Activated CD4-positive, alpha-beta T cell treated with anti-CD3 and anti-CD28 coated beads, Interleukin-2, amount 50 U/mL, for 1 hour (primary cell): ENCODE measurements at regions not wholly inside any gene's neighbourhood (a gene's known extent, or its start where the extent isn't known, plus 50 kb on each side); places are given as distances from the start of the nearest gene placed in this dataset.
"Not testable (repeated sequence)": the region's sequence is repeated elsewhere in the genome, so short reads cannot be mapped to it uniquely, and the experiment has no call there.

Experiments used
- DNase-seq: peaks from one replicate; pipeline ENCODE4 v3.0.0-alpha.2; 2020

GRCh38 chr3:124617177-124617576 lies 113.1 kb upstream of the UMPS start:
- no peak for DNase-seq

GRCh38 chr3:124619887-124620599 lies 110.2 kb upstream of the UMPS start:
- no peak for DNase-seq

GRCh38 chr3:124620600-124621063 lies 109.6 kb upstream of the UMPS start:
- peak; percentile 7 for DNase-seq

GRCh38 chr3:124621498-124621897 lies 108.8 kb upstream of the UMPS start:
- DNase-seq: no peak

DNA sequence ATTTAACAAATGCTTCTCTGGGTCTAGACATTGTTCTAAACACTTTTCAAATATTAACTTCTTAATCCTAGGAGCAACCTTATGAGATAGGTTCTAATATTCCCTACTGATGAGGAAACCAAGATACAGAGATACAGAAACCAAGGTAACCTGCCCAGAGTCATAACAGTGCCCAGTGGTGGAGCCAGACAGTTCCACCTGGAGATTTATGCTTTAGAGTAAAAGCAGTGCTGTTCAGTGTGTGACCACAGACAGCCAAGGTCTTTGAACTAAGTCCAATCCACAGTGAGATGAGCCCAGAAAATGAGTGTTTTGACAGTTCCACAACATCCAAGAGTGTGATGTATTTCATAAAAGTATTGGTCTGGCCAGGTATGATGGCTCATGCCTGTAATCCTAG lies 105.2 kb upstream of the UMPS start:
- DNase-seq: no peak

DNA sequence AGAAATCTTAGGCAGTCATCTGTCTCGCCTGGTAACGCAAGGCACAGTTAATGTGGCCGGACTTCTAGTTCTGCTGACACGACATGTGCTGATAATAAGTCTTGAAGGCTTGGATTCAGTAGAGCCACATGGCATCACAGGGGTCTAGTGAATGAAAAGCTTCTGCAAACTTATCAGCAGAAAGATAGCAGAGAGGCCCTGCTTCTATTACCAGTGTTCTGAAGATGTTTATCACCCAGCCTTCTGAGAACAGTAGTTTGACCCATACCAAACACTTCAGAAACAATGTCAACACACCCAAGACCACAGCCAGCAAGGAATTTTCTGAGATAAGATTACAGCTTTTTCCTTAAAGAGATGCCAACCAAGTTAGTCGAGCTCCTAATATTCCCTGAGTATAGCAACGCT lies 102.7 kb upstream of the UMPS start:
- no peak for DNase-seq

GRCh38 chr3:124628863-124629262 lies 101.4 kb upstream of the UMPS start:
- no peak for DNase-seq

- DNase-seq: no peak
Measured at GRCh38 chr3:124629497-124629896, 100.8 kb upstream of the UMPS start.

DNA sequence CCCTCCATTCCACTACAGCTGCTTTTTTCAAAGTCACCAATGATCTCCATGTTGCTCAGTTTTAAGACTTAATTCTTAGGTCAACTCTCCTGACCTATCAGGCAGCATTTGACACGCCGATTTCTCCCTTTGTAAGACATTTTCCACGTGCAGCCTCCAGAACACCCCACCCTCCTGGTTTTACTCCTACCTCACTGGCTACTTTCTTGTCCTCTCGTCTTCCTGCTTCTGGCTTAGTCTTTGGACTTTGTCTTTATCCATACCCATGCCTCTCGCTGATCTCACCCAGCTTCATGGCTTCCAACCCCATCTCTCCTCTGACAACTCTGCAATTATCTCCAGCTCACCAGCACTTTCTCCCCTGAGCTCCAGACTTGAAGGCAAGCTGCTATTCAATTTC lies 99.3 kb upstream of the UMPS start:
- DNase-seq: no peak

DNA sequence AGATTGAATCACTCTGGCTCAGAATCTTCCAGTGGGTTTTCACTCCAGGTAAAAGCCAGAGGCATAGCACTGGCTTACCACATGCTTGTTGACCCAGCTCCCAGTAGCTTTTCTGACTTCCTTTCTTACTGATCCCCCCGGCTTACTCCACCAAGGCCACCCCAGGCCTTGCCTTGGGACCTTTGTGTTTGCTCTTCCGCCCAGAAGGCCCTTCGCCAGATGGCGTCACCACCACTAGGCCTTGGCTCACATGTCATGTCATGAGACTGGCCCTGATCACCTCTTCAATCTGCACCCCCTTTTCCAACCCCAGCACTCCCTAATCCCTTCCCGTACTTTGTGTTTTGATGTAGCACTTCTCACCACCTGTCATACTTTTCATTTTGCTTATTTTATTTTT lies 98.5 kb upstream of the UMPS start:
- DNase-seq: no peak

DNA sequence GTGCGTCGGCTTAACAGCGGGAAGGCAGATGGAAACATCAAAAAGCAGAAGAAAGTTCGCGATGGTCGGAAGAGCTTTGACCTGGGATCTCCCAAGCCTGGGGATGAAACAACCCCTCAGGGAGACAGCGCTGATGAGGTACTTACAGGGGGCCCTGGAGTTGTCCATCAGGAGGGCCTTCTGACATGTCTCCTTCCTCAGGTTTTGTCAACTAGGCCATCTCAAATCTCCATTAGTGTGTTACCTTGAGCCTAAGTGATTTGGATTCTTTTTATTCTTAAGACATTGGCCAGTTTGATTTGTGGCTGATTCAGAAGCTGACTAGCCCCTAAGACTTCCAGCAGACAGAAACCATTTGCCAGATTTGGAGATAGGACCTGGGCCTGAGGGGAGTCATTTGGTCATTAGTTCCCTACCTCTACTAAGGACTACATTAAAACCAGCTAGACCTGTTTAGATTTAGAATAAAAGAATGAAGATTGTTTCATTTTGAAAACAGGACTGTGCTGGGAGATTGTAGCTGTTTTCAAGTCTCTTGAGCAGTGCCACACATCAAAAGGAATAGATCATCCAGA lies 97.6 kb upstream of the UMPS start:
- DNase-seq: no peak

- no peak for DNase-seq
Measured at GRCh38 chr3:124633524-124633923, 96.7 kb upstream of the UMPS start.

GRCh38 chr3:124634210-124635168 lies 95.8 kb upstream of the UMPS start:
- no peak for DNase-seq

GRCh38 chr3:124635169-124635539 lies 95.1 kb upstream of the UMPS start:
- no peak for DNase-seq

DNA sequence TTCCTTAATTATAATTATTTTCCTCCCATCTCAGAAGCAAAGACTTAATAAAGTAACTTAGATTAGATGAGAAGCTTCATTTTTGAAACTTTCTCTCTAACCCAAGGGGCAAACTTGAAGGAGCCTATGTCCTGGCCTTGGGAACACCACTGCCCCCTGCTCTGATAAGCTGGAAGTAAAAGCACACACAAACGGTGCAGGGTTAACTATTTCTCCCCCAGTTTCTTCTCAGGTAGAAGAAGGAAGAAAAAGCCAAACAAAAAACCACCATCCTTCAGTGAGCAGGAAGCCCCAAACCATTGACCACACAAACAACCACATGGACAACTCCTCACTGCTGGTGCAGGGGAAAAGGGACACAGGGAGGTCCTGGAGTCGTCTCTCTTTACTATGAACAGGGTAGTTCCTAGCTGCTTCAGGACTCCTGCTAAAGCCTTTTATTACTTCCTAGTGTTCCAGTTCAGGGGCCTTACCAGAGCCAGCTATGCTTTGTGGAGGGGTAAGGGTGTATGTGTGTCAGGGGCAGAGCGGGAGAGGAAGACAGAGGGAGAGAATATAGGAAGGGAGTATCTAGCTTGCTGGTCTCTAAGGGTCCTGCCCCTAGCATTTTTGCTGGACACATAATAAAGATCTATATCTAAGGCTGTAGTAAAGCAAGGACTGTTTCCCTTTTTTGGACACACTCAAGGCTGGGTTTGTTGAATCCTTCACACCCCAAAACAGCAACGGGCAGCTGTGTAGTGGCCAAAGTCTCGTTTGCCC lies 94.0 kb upstream of the UMPS start:
- DNase-seq: no peak

GRCh38 chr3:124636863-124637296 lies 93.4 kb upstream of the UMPS start:
- no peak for DNase-seq

- DNase-seq: no peak
Measured at GRCh38 chr3:124639406-124640237, 90.6 kb upstream of the UMPS start.

DNA sequence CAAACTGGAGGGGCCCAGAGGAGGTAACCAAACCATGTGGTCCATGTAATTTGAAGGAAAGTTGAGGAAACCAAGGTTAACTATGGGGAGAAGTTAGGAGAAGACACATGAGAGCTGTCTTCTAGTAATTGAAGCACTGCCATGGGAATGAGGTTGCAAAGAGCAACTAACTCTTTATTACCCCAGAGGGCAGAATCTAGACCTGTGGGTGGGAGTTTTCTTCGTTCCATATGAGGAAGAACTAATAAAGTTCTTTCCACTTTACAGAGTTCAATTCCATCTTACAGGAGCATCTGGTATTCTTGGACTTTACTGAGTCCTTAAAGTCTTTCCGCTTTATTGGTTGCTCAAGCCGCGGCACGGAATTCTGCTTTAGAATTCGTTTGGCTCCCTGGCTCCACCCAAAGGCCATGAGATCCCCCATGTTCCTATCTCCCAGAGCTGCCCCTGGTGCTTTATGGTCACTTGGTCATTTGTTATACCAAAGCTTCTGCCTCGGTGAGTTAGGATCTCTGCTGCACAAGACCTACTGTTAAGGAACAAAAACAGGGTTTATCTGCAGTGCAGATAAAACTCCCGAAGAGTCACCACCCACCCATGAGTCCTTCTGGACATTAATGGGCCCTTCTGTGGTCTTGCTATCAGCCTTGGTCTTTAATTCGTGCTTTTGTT lies 89.5 kb upstream of the UMPS start:
- DNase-seq: no peak

DNA sequence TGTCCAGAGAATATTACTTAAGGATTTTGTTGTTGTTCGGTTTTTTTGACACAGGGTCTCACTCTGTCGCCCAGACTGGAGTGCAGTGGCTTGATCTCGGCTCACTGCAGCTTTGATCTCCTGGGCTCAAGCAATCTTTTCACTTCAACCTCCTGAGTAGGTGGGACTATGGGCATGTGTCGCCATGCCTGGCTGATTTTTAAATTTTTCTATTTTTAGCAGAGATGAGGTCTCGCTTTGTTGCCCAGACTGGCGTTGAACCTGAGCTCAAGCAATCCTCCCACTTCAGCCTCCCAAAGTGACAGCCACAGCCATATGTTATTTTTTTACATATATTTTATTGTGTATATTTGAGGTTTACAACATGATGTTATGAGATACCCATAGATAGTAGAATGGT lies 86.8 kb upstream of the UMPS start:
- no peak for DNase-seq

GRCh38 chr3:124646186-124646585 lies 84.1 kb upstream of the UMPS start:
- not testable (repeated sequence) for DNase-seq

DNA sequence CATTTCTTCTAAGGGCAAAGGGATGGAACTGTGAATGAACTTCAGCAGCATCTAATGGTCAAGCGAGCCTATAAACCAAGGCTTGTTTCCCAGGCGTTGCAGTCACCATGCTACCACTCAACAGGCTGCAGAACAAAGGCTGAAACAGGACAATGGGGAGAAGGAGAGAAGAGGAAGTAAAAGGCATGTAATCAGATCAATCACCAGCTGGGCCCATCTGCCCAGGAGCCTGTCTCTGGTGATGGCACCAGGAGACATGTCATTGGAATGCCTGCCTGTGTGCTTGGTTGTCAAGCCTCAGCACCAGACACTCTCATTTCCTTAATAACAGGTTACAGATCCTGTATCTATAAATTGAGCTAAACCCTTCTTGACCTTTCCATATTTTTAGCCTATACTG lies 81.7 kb upstream of the UMPS start:
- no peak for DNase-seq
